Testis (tissue), 2 donors: ENCODE measurements at regions not wholly inside any gene's neighbourhood (a gene's known extent, or its start where the extent isn't known, plus 50 kb on each side); places are given as distances from the start of the nearest gene placed in this dataset.

Source experiments
- CTCF ChIP-seq, 3 experiments: fragments of 450-650 bp in 2 of 3; fragments of 200-600 bp in 1 of 3; sonication (generic) in 1 of 3; IDR thresholded peaks; one replicate each; pipeline ENCODE4 v1.5.1; 2016 to 2019; ENCODE audit warnings: antibody characterized with exemption in 3 of 3, mild to moderate bottlenecking in 2 of 3, moderate library complexity in 1 of 3
- POLR2A ChIP-seq: fragments of 450-650 bp; IDR thresholded peaks from one replicate; pipeline ENCODE4 v1.6.1; 2017; ENCODE audit warnings: antibody characterized with exemption, mild to moderate bottlenecking, moderate library complexity

DNA sequence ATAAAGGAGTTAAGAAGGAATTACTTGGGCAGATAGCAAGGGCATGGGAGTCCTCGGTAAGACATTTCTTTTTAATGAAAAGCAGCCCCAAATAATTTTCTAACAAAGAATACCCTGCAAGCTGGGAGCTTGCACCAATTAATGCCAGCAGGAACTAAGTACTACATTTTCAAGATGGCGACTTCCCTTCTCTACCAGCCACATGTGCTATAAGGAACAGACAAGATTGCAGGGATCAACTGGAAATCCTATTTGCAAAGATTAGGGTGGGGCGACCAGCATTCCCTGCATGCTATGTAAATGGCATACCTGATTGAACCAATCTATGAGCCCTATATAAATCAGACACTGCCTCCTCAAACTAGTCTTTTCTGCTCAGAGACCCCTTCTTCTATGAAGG lies 827.5 kb downstream of the ADCYAP1 start:
- no peak for TF ChIP-seq CTCF (IDR thresholded peaks at IDR 0.05)
- TF ChIP-seq POLR2A = no peak
